Jurkat, Clone E6-1 (cell line): ENCODE measurements at regions not wholly inside any gene's neighbourhood (a gene's known extent, or its start where the extent isn't known, plus 50 kb on each side); places are given as distances from the start of the nearest gene placed in this dataset.

ENCODE experiments used
- DNase-seq: peaks from one replicate; pipeline ENCODE4 v3.0.0-alpha.2; 2011; ENCODE audit warnings: low read depth, low spot score
- H3K4me3 ChIP-seq: 2 replicates; pipeline ENCODE4 v1.5.1; 2011; ENCODE audit warnings: mild to moderate bottlenecking, low read length, control low read depth, moderate library complexity

DNA sequence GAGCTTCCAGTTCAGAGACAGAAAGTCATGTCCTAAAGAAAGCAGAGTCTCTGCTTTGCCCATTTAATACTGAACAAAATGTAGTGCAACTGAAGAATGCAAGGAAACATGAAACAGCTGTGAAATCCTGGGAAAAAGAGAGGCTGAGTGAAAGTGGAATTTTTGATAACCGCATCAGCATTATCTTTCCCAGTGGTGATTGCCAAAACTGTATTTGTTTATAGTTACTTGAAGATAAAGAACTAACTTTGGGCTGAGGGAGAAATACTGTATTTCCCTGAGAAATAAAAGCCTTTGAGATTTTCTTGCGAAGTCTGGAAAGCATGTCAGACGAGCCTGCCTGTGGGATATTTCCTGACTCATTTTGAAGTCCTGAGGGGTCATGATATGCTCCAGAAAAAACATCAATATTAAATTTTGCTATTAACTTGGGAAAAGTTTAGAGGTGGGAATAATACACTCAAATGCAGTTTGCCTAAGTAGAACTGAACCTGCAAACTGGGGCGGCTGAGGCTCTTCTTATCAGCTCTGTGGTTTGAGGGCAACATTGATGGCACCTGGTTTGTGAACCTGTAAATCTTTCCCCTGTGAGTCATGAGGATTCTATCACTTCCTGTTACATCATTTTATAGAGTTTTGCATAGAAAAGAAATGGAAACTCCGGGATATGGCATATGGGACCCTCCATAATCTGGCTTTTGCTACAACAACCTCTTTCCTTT, 855.3 kb downstream of the MCTP2 start:
- peak; percentile 1 for DNase-seq
- no peak overlapping the region for H3K4me3 ChIP-seq

DNA sequence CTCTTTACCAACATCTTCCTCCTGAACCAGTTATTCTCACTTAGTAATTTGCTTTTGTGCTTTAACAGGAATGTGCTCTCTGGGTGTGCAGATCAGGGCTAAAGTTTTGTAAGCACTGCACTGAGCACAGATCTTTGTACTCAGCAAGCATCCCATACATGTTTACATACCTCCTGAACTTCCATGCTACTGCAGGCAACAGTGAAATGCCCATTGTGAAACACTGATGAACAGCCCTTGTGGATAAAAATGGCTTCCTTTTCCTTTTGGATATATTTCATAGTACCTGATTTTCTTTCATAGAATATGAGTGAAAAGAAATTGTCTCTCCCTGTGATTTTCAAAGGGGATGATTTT, 855.9 kb downstream of the MCTP2 start:
- H3K4me3 ChIP-seq, result no peak overlapping the region
- DNase-seq, result no peak

DNA sequence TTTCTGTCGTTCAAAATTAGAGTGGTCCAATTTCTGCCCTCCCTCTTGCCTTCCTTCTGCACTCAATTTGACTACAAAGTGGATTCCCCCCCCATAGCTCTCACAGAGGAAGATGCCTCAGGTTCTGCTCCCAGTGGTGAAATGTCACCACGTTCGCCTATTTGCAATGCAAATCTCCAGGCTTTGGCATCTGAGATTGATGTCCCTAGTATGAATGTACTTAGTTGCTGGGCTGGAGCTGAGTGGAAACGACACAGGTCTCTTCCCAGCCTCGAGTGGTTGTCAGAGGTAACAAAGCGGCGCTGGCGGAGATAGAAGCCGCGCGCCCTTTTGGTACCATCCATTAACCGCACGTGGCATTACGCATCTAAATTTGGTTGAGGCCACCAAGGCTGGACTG, 860.1 kb downstream of the MCTP2 start:
- H3K4me3 ChIP-seq, result no peak overlapping the region
- DNase-seq, result no peak

DNA sequence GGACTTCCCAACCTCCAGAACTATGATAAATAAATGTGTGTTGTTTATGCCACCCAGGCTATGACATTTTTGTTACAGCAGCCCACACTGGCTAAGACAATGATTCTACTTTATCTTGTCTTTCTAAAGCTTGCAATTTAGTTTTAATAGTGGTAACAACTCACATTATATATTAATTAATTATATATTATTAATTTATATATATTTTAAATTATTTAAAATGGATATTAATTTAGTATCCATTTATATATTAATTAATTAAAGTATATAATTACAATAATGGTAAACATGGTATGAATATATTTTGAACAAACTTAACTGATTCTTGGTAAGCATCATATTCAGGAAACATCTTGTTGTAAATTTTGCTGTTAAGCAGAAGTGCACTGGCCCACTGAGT, 863.9 kb downstream of the MCTP2 start:
- no peak overlapping the region for H3K4me3 ChIP-seq
- no peak for DNase-seq

DNA sequence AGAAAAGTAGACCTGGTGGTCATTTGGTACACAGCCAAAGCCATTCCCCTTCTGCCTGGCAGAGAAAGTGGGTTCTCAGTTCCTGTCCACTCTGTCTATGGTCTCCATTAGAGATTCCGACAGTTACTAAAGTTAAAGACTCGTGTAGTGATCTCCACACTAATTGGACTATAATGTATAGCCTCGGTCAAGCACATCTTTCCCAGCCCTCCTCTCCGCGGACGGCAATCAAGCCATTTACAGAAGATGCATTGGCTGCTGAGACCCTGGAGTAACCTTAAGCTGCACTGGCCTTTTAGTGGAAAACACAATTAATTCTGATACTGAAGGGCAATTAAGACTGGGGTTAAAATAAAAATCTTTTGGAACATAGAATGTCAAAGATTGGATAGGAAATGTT, 865.3 kb downstream of the MCTP2 start:
- H3K4me3 ChIP-seq, result no peak overlapping the region
- DNase-seq, result no peak

DNA sequence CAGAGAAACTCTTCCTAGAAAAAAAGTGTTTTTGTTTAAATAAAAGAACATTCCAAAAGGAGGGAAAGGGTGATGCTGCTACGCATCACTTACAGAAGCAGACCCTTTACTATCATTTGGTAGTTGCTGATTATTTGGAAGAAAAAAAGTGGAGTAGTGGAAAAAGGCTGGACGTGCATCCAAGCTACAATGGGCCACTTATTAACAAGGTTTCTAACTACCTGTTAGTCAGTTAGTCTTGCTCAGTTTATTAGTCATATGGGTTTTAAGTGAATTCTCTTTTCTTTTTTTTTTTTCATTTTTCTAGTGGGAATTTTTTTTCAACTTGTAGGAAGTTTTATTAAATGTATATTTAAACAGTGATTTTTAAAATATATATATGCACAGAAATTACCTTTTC, 866.0 kb downstream of the MCTP2 start:
- H3K4me3 ChIP-seq, result no peak overlapping the region
- no peak for DNase-seq

DNA sequence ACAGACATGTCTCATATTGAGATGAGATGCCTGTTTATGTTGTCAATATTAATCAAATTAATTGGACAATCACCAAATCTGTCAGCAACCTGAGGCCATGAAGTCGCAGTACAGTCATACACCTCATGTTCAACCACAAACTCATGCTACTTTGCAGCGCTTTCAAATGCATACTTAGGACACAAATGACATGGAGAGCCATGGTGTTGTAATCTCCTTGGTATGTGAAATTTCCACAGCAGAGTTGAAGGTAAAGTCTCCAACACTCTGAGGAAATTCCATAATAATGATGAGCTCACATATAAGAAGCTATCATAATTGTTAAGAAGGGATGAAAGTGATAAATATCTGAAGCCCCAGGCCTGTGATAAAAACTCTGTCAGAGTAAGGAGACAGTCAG, 873.9 kb downstream of the MCTP2 start:
- DNase-seq, result no peak
- H3K4me3 ChIP-seq, result no peak overlapping the region

DNA sequence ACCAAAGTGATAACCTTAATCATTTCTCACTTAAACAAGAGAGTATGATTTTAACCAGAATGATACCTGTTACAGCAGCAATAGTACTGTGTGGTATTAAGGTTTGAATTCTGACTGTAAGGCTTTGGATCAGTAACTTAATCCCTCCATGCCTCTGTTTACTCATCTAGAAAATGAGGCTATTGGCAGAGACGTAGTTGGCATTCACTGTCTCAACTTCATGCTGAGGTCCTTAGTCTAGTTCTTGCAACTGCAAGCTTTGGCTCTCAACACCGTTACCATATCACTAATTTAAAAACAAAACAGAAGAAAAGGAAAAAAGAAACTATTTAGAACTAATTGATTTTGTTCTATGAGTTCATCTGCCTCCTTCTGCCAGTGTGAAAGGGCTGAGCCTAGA, 875.4 kb downstream of the MCTP2 start:
- H3K4me3 ChIP-seq, result no peak overlapping the region
- DNase-seq, result no peak

DNA sequence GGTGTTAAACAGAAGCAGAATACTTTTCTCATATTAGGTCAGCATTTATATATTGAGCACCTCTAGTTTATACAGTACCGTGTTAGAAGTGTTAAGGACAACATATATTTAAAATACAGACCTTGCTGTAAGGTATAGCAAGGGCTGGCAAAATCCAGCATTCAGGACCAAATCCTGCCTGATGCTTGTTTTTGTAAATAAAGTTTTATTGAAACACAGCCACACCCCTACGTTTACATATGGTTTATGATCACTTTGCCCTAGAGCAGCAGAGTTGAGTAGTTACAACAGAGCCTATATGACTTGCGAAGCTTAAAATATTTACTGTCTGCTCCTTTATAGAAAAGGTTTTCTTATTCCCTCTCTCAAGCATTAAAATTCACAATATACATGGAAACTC, 877.3 kb downstream of the MCTP2 start:
- H3K4me3 ChIP-seq, result no peak overlapping the region
- DNase-seq, result no peak

DNA sequence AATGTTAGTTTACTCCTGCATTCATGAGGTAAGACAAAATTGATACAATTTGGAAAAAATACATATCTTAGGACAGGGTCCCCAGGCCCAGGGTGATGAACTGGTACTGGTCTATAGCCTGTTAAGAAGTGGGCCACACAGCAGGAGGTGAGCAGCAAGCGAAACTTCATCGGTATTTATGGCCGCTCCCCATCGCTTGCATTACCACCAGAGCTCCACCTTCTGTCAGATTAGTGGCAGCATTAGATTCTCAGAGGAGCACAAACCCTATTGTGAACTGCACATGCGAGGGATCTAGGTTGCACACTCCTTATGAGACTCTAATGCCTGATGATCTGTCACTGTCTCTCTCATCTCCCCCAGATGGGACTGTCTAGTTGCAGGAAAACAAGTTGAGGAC, 880.6 kb downstream of the MCTP2 start:
- DNase-seq, result no peak
- no peak overlapping the region for H3K4me3 ChIP-seq

DNA sequence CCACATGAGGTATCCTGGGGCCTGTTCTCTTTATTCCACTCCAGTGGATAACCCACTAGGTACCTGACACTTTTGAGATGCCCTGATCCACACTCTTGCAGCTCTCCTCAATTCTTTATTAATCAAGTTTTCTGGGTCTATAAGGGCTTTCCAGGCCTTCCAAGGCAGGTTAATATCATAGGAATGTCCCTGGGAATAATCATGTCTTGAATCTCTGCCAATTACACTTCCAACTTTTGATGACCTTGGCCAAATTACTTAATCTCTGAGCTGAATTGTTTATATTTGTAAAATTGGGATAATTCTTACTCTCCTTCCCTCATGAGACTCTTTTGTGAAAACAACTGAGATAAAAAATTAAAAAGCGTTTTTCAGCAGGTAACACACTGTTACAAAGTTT, 881.7 kb downstream of the MCTP2 start:
- H3K4me3 ChIP-seq, result no peak overlapping the region
- no peak for DNase-seq

DNA sequence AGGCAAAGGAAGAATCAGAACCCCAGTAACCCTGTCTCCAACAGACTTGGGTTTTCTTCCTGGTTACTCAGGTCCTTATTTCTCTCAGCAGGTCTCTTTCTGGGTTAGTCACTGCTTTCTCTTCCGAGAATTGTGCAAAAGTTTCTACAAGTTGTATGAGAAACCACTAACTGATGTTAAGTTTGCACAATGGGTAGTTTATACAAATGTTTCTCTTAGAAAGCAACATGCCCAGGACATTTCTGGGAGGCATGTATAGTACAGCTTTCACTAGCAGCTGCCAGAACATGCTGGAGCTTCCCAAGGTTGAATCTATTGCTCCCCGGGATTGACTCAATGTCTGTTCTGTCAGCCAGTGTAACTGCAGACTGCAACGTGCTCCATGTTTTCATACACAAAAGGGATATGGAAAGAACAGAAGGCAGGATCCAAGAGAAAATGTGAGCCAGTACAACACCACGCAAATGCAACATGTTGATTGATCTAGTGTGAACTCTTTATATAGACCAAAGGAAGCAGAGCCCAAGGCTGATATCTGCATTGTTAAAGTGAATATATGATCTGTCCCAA, 887.8 kb downstream of the MCTP2 start:
- no peak for DNase-seq
- H3K4me3 ChIP-seq, result no peak overlapping the region

DNA sequence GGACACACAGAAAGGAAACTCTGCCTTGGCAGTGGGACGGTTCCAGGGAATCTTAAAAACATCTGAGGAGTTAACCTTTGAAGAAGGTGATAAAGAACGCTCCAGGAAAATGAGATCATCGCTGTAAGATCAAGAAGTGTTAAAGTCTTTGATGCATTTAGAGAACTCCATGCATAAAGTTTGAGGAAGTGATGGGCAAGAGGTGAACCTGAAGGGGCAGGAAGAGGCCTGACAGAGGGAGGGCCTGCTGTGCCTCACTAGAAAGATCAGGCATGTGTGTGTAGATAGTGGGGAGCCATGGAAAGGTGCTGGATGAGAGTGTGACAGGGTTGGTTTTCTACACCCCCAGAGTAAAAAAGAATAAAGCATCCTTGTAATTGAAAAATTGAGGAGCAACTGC, 889.2 kb downstream of the MCTP2 start:
- no peak for DNase-seq
- no peak overlapping the region for H3K4me3 ChIP-seq

DNA sequence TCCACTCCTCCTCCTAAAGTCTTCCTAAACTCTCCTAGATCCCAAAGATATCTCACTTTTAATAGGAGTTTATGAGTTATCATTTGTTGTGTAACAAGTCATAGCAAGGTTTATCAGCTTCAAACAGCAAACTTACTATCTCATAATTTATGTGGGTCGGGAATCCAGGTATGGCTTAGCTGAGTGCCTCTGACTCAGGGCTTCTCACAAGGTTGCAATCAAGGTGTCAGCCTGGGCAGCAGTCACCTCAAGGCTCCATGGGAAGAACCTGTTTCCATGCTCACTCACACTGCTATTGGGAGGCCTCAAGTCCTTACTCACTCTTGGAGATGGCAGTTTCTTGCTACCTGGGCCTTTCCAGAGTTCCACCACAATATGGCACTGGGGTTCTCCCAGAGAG, 889.8 kb downstream of the MCTP2 start:
- no peak for DNase-seq
- no peak overlapping the region for H3K4me3 ChIP-seq

DNA sequence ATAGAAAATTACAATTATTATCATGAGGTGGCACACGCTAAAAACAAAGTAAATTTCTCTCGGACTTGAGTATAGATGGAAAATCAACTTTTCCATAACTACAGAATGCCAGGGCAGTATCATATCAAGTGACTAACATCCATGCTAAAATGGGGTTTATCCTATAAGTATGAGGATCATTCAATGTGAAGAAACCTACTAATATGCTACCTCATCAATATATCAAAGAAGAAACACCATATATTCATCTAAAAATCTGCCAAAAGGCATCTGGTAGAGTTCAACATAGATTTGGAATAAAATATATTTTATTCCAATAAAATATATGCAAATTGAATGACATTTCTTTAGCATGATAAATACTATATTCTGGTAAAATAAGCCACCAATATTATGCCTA, 894.4 kb downstream of the MCTP2 start:
- H3K4me3 ChIP-seq, result no peak overlapping the region
- DNase-seq, result no peak

DNA sequence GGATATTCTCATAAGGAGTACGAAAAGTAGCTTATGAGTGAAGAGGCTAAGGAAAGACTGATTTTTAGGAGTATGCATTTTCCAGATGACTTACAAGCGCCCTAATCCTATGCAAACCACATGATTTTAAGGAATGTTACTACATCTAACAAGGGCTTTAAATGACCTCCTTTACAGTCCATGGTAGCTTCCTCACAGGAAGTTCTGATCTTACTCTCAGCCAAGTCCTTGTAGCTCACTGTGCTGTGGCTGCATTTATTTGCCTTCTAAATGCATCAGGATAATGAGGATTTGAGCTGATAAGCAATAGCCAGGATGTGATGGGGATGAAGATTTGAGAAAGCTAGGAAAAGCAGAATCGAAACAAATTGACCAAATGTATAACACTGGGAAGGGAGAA, 896.0 kb downstream of the MCTP2 start:
- no peak for DNase-seq
- H3K4me3 ChIP-seq, result no peak overlapping the region

DNA sequence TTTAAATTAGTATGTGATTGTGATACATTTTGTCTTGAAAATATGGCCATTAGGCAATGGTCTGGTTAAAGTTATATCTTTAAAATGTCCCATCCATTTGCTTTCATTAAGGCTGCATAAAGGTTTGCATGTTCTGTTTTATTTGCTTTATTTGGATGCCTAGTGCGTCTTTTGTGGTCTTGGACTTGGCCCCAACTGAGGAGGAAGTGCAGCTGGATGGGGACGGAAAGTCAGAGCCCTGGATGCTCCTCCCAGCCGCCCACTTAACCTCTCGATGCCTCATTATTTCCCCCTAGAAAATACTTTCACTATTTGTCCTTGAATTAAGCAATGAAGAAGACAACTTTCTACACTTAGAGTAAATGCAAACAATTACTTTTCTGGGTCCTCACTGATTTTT, 898.2 kb downstream of the MCTP2 start:
- no peak overlapping the region for H3K4me3 ChIP-seq
- no peak for DNase-seq

DNA sequence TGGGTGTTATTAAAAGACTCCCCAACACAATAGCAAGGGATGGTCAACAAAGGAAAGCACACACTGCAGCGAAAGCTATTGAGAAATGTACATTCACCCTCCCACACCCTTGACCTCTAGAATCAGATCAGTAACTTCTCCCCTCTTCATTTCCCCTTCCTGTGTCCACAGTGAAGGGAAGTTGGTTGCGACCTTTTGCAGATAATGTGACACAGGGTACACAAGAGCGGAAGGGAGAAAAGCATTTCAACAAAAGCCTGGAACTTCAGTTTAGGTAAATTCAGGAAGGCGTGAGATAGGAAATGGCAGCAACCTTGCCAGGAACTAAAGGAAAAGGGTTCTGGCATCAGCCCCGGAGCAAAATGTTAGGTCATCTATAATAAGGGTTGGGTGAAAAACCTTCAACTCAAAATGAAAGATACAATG, 899.8 kb downstream of the MCTP2 start:
- H3K4me3 ChIP-seq, result no peak overlapping the region
- no peak for DNase-seq

DNA sequence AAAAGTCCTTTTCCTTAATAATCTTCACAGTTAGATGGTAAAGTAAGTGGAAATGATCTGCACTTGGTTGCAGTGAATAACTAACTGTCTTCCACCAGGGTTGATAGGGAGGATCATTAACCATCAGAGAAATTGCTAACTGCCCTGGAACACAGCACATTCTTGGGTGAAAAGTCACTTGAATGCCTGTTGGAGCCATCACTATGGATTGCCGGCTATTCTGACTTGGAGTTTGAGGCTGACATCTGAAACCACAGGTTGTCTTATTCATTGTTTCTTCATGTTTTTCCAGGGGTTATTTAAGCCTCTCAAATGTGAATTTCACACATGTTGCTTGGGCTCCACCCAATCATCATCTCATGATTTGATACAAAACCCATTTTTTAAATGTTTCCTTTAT, 901.4 kb downstream of the MCTP2 start:
- DNase-seq, result no peak
- no peak overlapping the region for H3K4me3 ChIP-seq

DNA sequence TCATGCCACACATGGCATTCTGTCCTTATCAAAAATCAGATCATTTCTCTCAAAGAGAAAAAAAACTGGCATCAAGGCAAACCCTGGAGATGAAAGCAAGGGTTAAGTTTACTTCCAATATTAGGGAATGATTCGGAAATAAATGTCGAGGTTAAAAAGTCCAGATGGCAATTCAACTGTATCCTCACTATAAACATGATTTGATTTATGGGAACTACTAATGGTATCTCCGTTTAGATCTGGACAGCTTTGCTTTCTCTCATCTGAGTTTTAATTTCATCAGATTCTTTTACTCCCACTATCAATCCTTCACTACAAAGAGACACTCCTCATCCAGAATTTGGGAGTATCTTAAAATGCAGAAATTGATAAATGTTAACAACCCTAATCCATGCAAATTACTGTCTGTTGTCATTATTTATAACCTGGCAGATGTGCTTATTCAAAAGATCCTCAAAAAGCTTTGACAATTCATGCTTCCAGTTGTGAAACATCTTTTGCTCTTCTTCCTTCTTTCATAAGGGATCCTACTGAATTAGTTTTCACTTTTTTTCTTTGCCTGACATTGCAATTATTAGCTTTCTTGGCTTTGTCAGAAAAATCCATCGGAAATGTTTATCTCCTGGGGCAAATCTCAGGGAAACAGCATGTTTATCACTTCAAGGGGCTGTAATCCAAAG, 903.2 kb downstream of the MCTP2 start:
- H3K4me3 ChIP-seq, result no peak overlapping the region
- DNase-seq, result no peak
